ENCODE measurements at regions not wholly inside any gene's neighbourhood (a gene's known extent, or its start where the extent isn't known, plus 50 kb on each side); places are given as distances from the start of the nearest gene placed in this dataset.

DNA sequence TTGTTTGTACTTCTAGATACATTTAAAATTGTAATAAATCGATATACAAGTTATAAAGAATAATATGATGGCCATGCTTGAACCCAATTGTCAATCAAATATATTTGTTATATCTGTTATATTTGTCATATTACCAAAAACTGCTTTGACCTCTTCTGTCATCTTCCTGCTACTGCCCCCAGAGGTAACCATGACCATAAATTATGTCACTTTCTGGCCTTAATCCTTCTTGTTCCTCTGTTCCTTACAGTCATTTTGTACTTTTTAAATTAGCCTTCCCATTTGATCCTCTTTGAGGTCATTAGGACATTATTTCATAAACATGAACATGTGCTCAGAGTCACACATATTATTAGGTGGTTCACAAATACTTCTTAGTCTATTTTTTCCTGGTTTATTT is 124.7 kb downstream of the HFE start:
- Histone ChIP-seq H3F3A (ENCODE audit: insufficient read depth) (peaks cover 41% of the 10 kb centered on the region), H3K27me3 (ENCODE audit: low read length) (no peaks in the 10 kb centered on the region), H3K4me2 (ENCODE audit: low read depth, low read length, poor library complexity, severe bottlenecking) (no peak overlapping the region), H3K9ac (ENCODE audit: low read length) (no peak overlapping the region), H3K79me2 (ENCODE audit: insufficient read depth, low read length) (no peaks in the 10 kb centered on the region), H3K27ac (ENCODE audit: low read depth, low read length) (peak overlapping the region; percentile 33; the same call in 1 of the 2 replicates), H3K9me2 (replicated peaks; ENCODE audit: insufficient read depth, low read length) (no peaks in the 10 kb centered on the region), H3K4me3 (ENCODE audit: insufficient read depth, low read length, poor library complexity, severe bottlenecking) (no peak overlapping the region), H3K36me3 (ENCODE audit: low read length) (no peaks in the 10 kb centered on the region), H2AFZ (ENCODE audit: low read depth, low read length, severe bottlenecking) (no peak overlapping the region), H3K9me3 (ENCODE audit: insufficient read depth, low read length) (no peaks in the 10 kb centered on the region), H4K20me1 (ENCODE audit: low read depth, low read length) (no peaks in the 10 kb centered on the region)
- TF ChIP-seq EZH2phosphoT487 (conservative IDR thresholded peaks at IDR 0.05; ENCODE audit: low read length), result no peak
- TF ChIP-seq, protein P1, sequence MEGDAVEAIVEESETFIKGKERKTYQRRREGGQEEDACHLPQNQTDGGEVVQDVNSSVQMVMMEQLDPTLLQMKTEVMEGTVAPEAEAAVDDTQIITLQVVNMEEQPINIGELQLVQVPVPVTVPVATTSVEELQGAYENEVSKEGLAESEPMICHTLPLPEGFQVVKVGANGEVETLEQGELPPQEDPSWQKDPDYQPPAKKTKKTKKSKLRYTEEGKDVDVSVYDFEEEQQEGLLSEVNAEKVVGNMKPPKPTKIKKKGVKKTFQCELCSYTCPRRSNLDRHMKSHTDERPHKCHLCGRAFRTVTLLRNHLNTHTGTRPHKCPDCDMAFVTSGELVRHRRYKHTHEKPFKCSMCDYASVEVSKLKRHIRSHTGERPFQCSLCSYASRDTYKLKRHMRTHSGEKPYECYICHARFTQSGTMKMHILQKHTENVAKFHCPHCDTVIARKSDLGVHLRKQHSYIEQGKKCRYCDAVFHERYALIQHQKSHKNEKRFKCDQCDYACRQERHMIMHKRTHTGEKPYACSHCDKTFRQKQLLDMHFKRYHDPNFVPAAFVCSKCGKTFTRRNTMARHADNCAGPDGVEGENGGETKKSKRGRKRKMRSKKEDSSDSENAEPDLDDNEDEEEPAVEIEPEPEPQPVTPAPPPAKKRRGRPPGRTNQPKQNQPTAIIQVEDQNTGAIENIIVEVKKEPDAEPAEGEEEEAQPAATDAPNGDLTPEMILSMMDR (IDR thresholded peaks at IDR 0.05; ENCODE audit: insufficient read depth, low read length, poor library complexity, severe bottlenecking), result no peak

DNA sequence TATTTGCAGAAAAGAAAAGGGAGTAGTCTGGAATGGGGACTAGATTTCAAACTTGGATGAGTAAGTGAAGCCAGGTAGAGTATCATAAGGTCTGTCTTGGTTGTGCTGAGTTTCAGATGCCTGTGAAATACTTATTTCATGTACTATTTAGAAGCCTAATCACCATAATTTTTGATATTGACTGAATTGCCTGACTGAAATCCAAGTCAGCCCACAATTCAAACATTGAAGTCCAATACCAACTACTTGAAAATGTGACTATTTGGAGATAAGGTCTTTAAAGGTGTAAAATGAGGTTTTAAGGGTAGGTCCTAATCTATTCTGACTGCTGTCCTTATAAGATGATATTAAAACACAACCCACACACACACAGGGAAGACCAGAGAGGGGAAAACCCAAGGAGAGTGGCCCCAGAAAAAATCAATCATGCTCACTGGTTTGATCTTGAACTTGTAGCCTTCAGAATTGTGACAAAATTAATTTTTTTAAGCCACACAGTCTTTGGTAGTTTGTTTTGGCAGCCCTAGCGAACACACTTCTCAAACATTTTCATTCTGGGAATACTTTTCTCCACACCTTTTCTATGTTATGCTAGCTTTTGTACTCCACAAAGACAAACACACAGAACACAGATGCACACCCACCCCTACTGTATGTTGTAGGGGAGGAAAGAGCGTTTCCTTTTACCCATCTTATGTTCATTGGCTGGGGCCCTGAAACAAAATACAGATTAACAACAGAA is 126.3 kb downstream of the HFE start:
- TF ChIP-seq EZH2phosphoT487 (conservative IDR thresholded peaks at IDR 0.05; ENCODE audit: low read length), result no peak
- TF ChIP-seq, protein P1 (IDR thresholded peaks at IDR 0.05; ENCODE audit: insufficient read depth, low read length, poor library complexity, severe bottlenecking), result no peak
- no peaks in the 10 kb centered on the region for H3K9me2 ChIP-seq (replicated peaks; ENCODE audit: insufficient read depth, low read length)
- H4K20me1 ChIP-seq (ENCODE audit: low read depth, low read length), result no peaks in the 10 kb centered on the region
- peaks cover 49% of the 10 kb centered on the region for H3F3A ChIP-seq (ENCODE audit: insufficient read depth)
- no peaks in the 10 kb centered on the region for H3K79me2 ChIP-seq (ENCODE audit: insufficient read depth, low read length)
- H3K4me3 ChIP-seq (ENCODE audit: insufficient read depth, low read length, poor library complexity, severe bottlenecking), result no peak overlapping the region
- no peak overlapping the region for H2AFZ ChIP-seq (ENCODE audit: low read depth, low read length, severe bottlenecking)
- no peaks in the 10 kb centered on the region for H3K9me3 ChIP-seq (ENCODE audit: insufficient read depth, low read length)
- H3K27ac ChIP-seq (ENCODE audit: low read depth, low read length), result peak overlapping the region; percentile 32
- H3K27me3 ChIP-seq (ENCODE audit: low read length), result no peaks in the 10 kb centered on the region
- no peaks in the 10 kb centered on the region for H3K36me3 ChIP-seq (ENCODE audit: low read length)
- no peak overlapping the region for H3K9ac ChIP-seq (ENCODE audit: low read length)
- no peak overlapping the region for H3K4me2 ChIP-seq (ENCODE audit: low read depth, low read length, poor library complexity, severe bottlenecking)

DNA sequence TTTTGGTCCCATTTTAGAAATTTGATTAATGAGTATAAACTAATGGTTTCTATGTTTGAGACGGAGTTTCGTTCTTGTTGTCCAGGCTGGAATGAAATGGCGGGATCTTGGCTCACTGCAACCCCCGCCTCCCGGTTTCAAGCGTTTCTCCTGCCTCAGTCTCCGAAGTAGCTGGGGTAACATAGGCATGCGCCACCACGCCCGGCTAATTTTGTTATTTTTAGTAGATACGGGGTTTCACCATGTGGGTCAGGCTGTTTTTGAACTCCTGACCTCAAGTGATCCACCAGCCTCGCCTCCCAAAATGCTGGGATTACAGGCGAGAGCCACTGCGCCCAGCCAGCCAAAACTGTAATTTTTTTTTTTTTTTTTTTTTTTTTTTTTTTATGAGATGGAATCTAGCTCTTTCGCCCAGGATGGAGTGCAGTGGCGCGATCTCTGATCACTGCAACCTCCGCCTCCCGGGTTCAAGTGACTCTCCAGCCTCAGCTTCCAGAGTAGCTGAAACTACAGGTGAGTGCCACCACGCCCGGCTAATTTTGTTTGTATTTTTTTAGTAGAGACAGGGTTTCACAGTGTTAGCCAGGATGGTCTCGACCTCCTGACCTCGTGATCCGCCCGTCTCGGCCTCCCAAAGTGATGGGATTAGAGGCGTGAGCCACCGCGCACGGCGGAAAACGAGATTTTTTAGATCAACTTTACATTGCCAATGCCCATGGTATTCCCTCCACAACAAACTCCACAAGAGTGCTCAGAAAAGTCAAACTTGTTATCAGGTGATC is 127.8 kb downstream of the HFE start:
- Histone ChIP-seq H3F3A (ENCODE audit: insufficient read depth) (peaks cover 59% of the 10 kb centered on the region), H4K20me1 (ENCODE audit: low read depth, low read length) (no peaks in the 10 kb centered on the region), H3K27me3 (ENCODE audit: low read length) (no peaks in the 10 kb centered on the region), H2AFZ (ENCODE audit: low read depth, low read length, severe bottlenecking) (no peak overlapping the region), H3K79me2 (ENCODE audit: insufficient read depth, low read length) (no peaks in the 10 kb centered on the region), H3K9me2 (replicated peaks; ENCODE audit: insufficient read depth, low read length) (no peaks in the 10 kb centered on the region), H3K27ac (ENCODE audit: low read depth, low read length) (peak overlapping the region; percentile 87), H3K4me3 (ENCODE audit: insufficient read depth, low read length, poor library complexity, severe bottlenecking) (peak overlapping the region; percentile 48), H3K36me3 (ENCODE audit: low read length) (no peaks in the 10 kb centered on the region), H3K9ac (ENCODE audit: low read length) (peak overlapping the region; percentile 54), H3K4me2 (ENCODE audit: low read depth, low read length, poor library complexity, severe bottlenecking) (peak overlapping the region; percentile 58), H3K9me3 (ENCODE audit: insufficient read depth, low read length) (no peaks in the 10 kb centered on the region)
- TF ChIP-seq EZH2phosphoT487 (conservative IDR thresholded peaks at IDR 0.05; ENCODE audit: low read length), result no peak
- TF ChIP-seq, protein P1 (IDR thresholded peaks at IDR 0.05; ENCODE audit: insufficient read depth, low read length, poor library complexity, severe bottlenecking), result no peak

Data from SU-DHL-6 (cell line).